ENCODE measurements at regions not wholly inside any gene's neighbourhood (a gene's known extent, or its start where the extent isn't known, plus 50 kb on each side); places are given as distances from the start of the nearest gene placed in this dataset.
A peak's percentile ranks its signal among the peaks of the same experiment; 100 is the strongest.

- ChIA-PET CTCF (ENCODE audit: low intra/inter-chr PET ratio, low total read pairs) (no interaction called here), POLR2A (no interaction called here)
- Histone ChIP-seq H2AFZ (ENCODE audit: low read length) (no peak overlapping the region), H3K4me1 (ENCODE audit: insufficient read depth, low read length) (peaks cover 13% of the 10 kb centered on the region), H3K79me2 (ENCODE audit: insufficient read depth, low read length) (no peaks in the 10 kb centered on the region), H3K36me3 (replicated peaks in 1 of 2; ENCODE audit: control insufficient read depth in 1 of 2, insufficient read depth in 2 of 2, low read length in 2 of 2) (no peaks in the 10 kb centered on the region), H4K20me1 (ENCODE audit: insufficient read depth, low read length) (no peaks in the 10 kb centered on the region), H3K4me2 (ENCODE audit: low read depth, low read length) (no peak overlapping the region), H3K4me3 (replicated peaks in 1 of 3; ENCODE audit: insufficient read depth in 1 of 3, low read depth in 2 of 3, low read length in 3 of 3) (no peak overlapping the region), H3K27ac (ENCODE audit: extremely low read length, insufficient read depth, low read length) (no peak overlapping the region), H3K27me3 (ENCODE audit: control insufficient read depth in 1 of 2, insufficient read depth in 2 of 2, low read length in 2 of 2) (0 out of 5 replicates have a peak, but pooled peaks cover 0 to 6% of the 10 kb centered on the region in 2 experiments), H3K9ac (ENCODE audit: insufficient read depth, low read depth, low read length) (no peak overlapping the region), H3K9me3 (ENCODE audit: low read length) (peaks cover 14% of the 10 kb centered on the region; the same call in 1 of the 2 replicates)
- in situ Hi-C loops (cut with HindIII; ENCODE audit: extremely low pct_ligation_motif_present, low pct_unique_long_range_greater_than_20kb) = no loop called here
- ATAC-seq (no peak), FAIRE-seq (no peak), DNase-seq (ENCODE audit: low spot score) (no peak)
- intact Hi-C loops (cut with micrococcal nuclease; ENCODE audit: unreplicated experiment) = no loop called here
- 0% methylated on average over 1 of the region's 1 CpG for whole genome bisulfite sequencing (ENCODE audit: low lambda C conversion rate)
- no TSS peak for BruUV-seq (replicated peaks)
- no peak for TF ChIP-seq ZEB1 (IDR thresholded peaks at IDR 0.05; ENCODE audit: insufficient replicate concordance, low read depth)
- TF ChIP-seq BCL6 (CRISPR knock-in tag; IDR thresholded peaks at IDR 0.05) = peak; percentile 72
Measured at GRCh38 chr2:114085238-114085637, 195.3 kb downstream of the ACTR3 start.

GRCh38 chr2:114085992-114086391, 196.1 kb downstream of the ACTR3 start:
- Histone ChIP-seq H2AFZ (ENCODE audit: low read length) (no peak overlapping the region), H3K9me3 (ENCODE audit: low read length) (peaks cover 14% of the 10 kb centered on the region; the same call in 1 of the 2 replicates), H3K36me3 (replicated peaks in 1 of 2; ENCODE audit: control insufficient read depth in 1 of 2, insufficient read depth in 2 of 2, low read length in 2 of 2) (no peaks in the 10 kb centered on the region), H3K4me3 (replicated peaks in 1 of 3; ENCODE audit: insufficient read depth in 1 of 3, low read depth in 2 of 3, low read length in 3 of 3) (no peak overlapping the region), H4K20me1 (ENCODE audit: insufficient read depth, low read length) (no peaks in the 10 kb centered on the region), H3K27me3 (ENCODE audit: control insufficient read depth in 1 of 2, insufficient read depth in 2 of 2, low read length in 2 of 2) (0 out of 5 replicates have a peak, but pooled peaks cover 0 to 7% of the 10 kb centered on the region in 2 experiments), H3K9ac (ENCODE audit: insufficient read depth, low read depth, low read length) (no peak overlapping the region), H3K79me2 (ENCODE audit: insufficient read depth, low read length) (no peaks in the 10 kb centered on the region), H3K4me1 (ENCODE audit: insufficient read depth, low read length) (peaks cover 12% of the 10 kb centered on the region), H3K4me2 (ENCODE audit: low read depth, low read length) (no peak overlapping the region), H3K27ac (ENCODE audit: extremely low read length, insufficient read depth, low read length) (no peak overlapping the region)
- ATAC-seq (no peak), DNase-seq (ENCODE audit: low spot score) (no peak), FAIRE-seq (no peak)
- TF ChIP-seq THAP7 (CRISPR knock-in tag; IDR thresholded peaks at IDR 0.05) = no peak
- peak; percentile 99 for TF ChIP-seq ZNF12 (CRISPR knock-in tag; IDR thresholded peaks at IDR 0.05)
- TF ChIP-seq KAT8 (CRISPR knock-in tag; IDR thresholded peaks at IDR 0.05) = no peak
- intact Hi-C loops (cut with micrococcal nuclease; ENCODE audit: unreplicated experiment) = no loop called here
- BruUV-seq (replicated peaks) = no TSS peak
- 35% methylated on average over 4 of the region's 4 CpGs for WGBS (ENCODE audit: low lambda C conversion rate)
- ChIA-PET POLR2A (no interaction called here), CTCF (ENCODE audit: low intra/inter-chr PET ratio, low total read pairs) (no interaction called here)
- in situ Hi-C loops (cut with HindIII; ENCODE audit: extremely low pct_ligation_motif_present, low pct_unique_long_range_greater_than_20kb) = no loop called here
